HL-60 (cell line): ENCODE measurements at regions not wholly inside any gene's neighbourhood (a gene's known extent, or its start where the extent isn't known, plus 50 kb on each side); places are given as distances from the start of the nearest gene placed in this dataset.

ENCODE experiments used
- DNase-seq, 2 experiments: peaks; one replicate each; pipeline ENCODE4 v3.0.0-alpha.2; 2010 to 2020; ENCODE audit warnings: low read depth in 1 of 2, low spot score in 1 of 2
- H3K27ac ChIP-seq: fragments of 250-450 bp; sonication (Bioruptor Pico); replicated peaks from 2 replicates; pipeline ENCODE4 v1.5.1; 2020; ENCODE audit warnings: mild to moderate bottlenecking, moderate library complexity
- H3K27me3 ChIP-seq: fragments of 250-450 bp; sonication (Bioruptor Pico); 2 replicates; pipeline ENCODE4 v1.5.1; 2021; ENCODE audit warnings: mild to moderate bottlenecking, moderate library complexity; ENCODE audit not compliant: insufficient read depth, poor library complexity, severe bottlenecking
- H3K4me3 ChIP-seq: replicated peaks from 2 replicates; pipeline ENCODE4 v1.5.1; 2011; ENCODE audit warnings: mild to moderate bottlenecking, control low read depth, low read length; ENCODE audit not compliant: insufficient read depth
- GABPA ChIP-seq: IDR thresholded peaks from 2 replicates; pipeline ENCODE4 v1.6.1; 2012; ENCODE audit warnings: low read depth
- POLR2AphosphoS5 ChIP-seq: IDR thresholded peaks from 2 replicates; pipeline ENCODE4 v1.6.1; 2012; ENCODE audit warnings: low read depth
- SPI1 ChIP-seq: IDR thresholded peaks from 2 replicates; pipeline ENCODE4 v1.6.1; 2012; ENCODE audit warnings: low read depth, mild to moderate bottlenecking, borderline replicate concordance
- TF ChIP-seq, protein P1 (sequence below): IDR thresholded peaks from one replicate; pipeline ENCODE4 v1.5.1; 2011; ENCODE audit warnings: low read length, control low read depth, inconsistent platforms; ENCODE audit not compliant: insufficient read depth
- TF ChIP-seq, protein P2 (sequence below): IDR thresholded peaks from 2 replicates; pipeline ENCODE4 v1.6.1; 2012; ENCODE audit warnings: low read depth; ENCODE audit not compliant: insufficient replicate concordance

DNA sequence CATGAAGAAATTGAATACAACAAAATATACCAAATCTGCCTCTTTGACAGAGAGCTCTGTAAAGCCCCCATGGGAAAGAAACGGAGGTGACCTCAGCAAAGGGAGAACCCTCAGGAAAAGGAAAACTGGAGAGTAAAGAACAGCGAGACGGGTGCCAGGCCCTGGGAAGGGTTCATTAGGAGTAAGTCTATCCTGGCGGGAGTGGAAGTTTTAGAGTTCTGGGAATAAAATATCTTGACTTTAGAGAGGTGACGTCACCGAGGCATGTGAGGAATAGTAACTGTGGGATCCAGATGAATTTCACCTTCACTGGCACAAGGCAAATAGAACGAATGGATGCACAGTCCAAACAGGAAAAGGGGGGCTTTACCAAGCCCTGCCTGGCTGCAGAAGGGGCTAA, 362.8 kb upstream of the IGFBP3 start:
- Histone ChIP-seq H3K27me3 (no peaks in the 10 kb centered on the region), H3K4me3 (no peak overlapping the region), H3K27ac (no peak overlapping the region)
- no peak for DNase-seq
- TF ChIP-seq, protein P1, sequence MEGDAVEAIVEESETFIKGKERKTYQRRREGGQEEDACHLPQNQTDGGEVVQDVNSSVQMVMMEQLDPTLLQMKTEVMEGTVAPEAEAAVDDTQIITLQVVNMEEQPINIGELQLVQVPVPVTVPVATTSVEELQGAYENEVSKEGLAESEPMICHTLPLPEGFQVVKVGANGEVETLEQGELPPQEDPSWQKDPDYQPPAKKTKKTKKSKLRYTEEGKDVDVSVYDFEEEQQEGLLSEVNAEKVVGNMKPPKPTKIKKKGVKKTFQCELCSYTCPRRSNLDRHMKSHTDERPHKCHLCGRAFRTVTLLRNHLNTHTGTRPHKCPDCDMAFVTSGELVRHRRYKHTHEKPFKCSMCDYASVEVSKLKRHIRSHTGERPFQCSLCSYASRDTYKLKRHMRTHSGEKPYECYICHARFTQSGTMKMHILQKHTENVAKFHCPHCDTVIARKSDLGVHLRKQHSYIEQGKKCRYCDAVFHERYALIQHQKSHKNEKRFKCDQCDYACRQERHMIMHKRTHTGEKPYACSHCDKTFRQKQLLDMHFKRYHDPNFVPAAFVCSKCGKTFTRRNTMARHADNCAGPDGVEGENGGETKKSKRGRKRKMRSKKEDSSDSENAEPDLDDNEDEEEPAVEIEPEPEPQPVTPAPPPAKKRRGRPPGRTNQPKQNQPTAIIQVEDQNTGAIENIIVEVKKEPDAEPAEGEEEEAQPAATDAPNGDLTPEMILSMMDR, result no peak
- TF ChIP-seq, protein P2, sequence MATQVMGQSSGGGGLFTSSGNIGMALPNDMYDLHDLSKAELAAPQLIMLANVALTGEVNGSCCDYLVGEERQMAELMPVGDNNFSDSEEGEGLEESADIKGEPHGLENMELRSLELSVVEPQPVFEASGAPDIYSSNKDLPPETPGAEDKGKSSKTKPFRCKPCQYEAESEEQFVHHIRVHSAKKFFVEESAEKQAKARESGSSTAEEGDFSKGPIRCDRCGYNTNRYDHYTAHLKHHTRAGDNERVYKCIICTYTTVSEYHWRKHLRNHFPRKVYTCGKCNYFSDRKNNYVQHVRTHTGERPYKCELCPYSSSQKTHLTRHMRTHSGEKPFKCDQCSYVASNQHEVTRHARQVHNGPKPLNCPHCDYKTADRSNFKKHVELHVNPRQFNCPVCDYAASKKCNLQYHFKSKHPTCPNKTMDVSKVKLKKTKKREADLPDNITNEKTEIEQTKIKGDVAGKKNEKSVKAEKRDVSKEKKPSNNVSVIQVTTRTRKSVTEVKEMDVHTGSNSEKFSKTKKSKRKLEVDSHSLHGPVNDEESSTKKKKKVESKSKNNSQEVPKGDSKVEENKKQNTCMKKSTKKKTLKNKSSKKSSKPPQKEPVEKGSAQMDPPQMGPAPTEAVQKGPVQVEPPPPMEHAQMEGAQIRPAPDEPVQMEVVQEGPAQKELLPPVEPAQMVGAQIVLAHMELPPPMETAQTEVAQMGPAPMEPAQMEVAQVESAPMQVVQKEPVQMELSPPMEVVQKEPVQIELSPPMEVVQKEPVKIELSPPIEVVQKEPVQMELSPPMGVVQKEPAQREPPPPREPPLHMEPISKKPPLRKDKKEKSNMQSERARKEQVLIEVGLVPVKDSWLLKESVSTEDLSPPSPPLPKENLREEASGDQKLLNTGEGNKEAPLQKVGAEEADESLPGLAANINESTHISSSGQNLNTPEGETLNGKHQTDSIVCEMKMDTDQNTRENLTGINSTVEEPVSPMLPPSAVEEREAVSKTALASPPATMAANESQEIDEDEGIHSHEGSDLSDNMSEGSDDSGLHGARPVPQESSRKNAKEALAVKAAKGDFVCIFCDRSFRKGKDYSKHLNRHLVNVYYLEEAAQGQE, result no peak
- TF ChIP-seq SPI1 (no peak), POLR2AphosphoS5 (no peak), GABPA (no peak)

DNA sequence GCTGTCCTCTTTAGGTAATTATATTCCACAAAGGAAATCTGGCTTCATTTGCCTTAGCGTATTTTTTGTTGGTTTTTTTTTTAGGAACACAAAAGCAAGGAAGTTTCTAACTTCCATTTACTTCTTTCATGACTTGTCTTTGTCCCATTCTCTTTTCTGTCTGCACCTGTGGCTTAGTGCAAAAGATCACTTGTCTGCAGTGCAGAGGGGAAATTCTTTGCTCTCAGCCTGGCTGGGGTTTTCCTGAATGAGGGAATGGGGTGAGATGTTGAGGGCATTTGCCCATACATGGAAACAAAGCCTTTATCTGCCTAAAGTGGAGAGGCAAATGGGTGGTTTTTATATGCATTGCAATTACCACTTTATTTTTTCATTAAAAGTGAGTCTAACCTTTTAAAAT, 361.1 kb upstream of the IGFBP3 start:
- H3K27ac ChIP-seq, result no peak overlapping the region

DNA sequence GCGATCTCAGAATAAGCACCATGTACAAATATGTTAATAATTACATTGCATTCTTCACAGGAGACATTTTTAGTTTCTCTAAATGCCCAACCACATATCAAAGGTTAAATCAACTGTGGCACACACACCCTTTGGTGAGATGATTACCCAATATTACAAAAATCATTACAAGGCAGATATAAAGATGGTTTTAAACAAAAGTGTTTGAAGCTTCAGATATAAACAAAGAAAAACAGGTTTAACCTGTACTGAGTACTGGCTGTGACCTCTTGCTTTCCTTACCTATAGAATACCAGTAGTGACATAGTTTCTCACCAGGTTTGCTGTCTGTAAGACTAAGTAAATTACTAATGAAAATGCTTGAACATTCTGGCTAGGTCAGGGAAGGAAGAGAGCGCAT, 360.0 kb upstream of the IGFBP3 start:
- DNase-seq, result no peak
- no peak for TF ChIP-seq SPI1
- TF ChIP-seq, protein P2, result no peak
- TF ChIP-seq, protein P1, result no peak
- no peak for TF ChIP-seq POLR2AphosphoS5
- no peak for TF ChIP-seq GABPA
- H3K27me3 ChIP-seq, result no peaks in the 10 kb centered on the region
- no peak overlapping the region for H3K27ac ChIP-seq
- no peak overlapping the region for H3K4me3 ChIP-seq

More for the DNA sequence above, 361.1 kb upstream of the IGFBP3 start:
- DNase-seq, result no peak
- TF ChIP-seq SPI1, result no peak
- TF ChIP-seq, protein P1, result no peak
- no peak for TF ChIP-seq GABPA
- TF ChIP-seq POLR2AphosphoS5, result no peak
- TF ChIP-seq, protein P2, result no peak
- Histone ChIP-seq H3K27me3 (no peaks in the 10 kb centered on the region), H3K4me3 (no peak overlapping the region)
